SKM-1 (cell line): ENCODE measurements at regions not wholly inside any gene's neighbourhood (a gene's known extent, or its start where the extent isn't known, plus 50 kb on each side); places are given as distances from the start of the nearest gene placed in this dataset.
"Not testable (repeated sequence)": the region's sequence is repeated elsewhere in the genome, so short reads cannot be mapped to it uniquely, and the experiment has no call there.

ENCODE experiments used
- DNase-seq: peaks from one replicate; lab custom pipeline; 2025; ENCODE audit not compliant: unreplicated experiment; lab: John Stamatoyannopoulos, UW

- no peak for DNase-seq
Observed at GRCh38 chr7:67661-68395, 124.5 kb upstream of the FAM20C start.

- DNase-seq: no peak
Observed at GRCh38 chr7:68629-69028, 123.7 kb upstream of the FAM20C start.

GRCh38 chr7:69052-69451, 123.3 kb upstream of the FAM20C start:
- not testable (repeated sequence) for DNase-seq

- DNase-seq: not testable (repeated sequence)
Observed at GRCh38 chr7:69499-70123, 122.8 kb upstream of the FAM20C start.

GRCh38 chr7:70207-70606, 122.2 kb upstream of the FAM20C start:
- not testable (repeated sequence) for DNase-seq

- DNase-seq: not testable (repeated sequence)
Observed at GRCh38 chr7:70989-71388, 121.4 kb upstream of the FAM20C start.

GRCh38 chr7:72266-73057, 119.9 kb upstream of the FAM20C start:
- DNase-seq: not testable (repeated sequence)

- DNase-seq: not testable (repeated sequence)
Observed at GRCh38 chr7:73058-73331, 119.4 kb upstream of the FAM20C start.

- DNase-seq: not testable (repeated sequence)
Observed at GRCh38 chr7:74008-74540, 118.3 kb upstream of the FAM20C start.

GRCh38 chr7:75511-75910, 116.9 kb upstream of the FAM20C start:
- not testable (repeated sequence) for DNase-seq

GRCh38 chr7:76202-76601, 116.2 kb upstream of the FAM20C start:
- not testable (repeated sequence) for DNase-seq

- not testable (repeated sequence) for DNase-seq
Observed at GRCh38 chr7:76829-77395, 115.5 kb upstream of the FAM20C start.

GRCh38 chr7:78862-79261, 113.5 kb upstream of the FAM20C start:
- DNase-seq: not testable (repeated sequence)

GRCh38 chr7:79400-80055, 112.8 kb upstream of the FAM20C start:
- DNase-seq: not testable (repeated sequence)

GRCh38 chr7:80259-81067, 111.9 kb upstream of the FAM20C start:
- DNase-seq: no peak

GRCh38 chr7:81068-81925, 111.1 kb upstream of the FAM20C start:
- DNase-seq: no peak

- no peak for DNase-seq
Observed at GRCh38 chr7:81926-82756, 110.2 kb upstream of the FAM20C start.

DNA sequence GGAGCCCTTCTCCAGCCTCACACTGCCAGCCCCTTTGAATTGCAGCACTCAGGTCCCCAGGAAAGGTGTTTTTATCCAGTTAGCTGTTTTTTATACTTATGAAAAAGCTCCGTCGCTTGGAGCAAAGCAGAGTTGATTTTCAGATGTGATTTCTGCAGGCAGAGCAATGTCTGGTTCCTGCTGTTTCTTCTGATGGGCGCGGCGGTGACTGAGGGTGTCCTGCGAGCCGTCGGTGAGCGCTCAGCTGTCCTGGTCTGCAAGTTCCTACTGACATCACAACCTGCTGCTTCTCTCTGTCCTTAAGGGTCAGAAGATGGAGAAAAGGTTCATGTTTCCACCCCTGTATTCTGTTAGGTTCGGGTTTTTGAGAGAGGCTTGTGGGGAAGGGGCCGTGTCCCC, 109.6 kb upstream of the FAM20C start:
- no peak for DNase-seq
